CD8-positive, alpha-beta memory T cell (primary cell): ENCODE measurements at regions not wholly inside any gene's neighbourhood (a gene's known extent, or its start where the extent isn't known, plus 50 kb on each side); places are given as distances from the start of the nearest gene placed in this dataset.

Experiments
- CTCF ChIA-PET: fragments of 350-600 bp; sonication (Branson Sonifier 250); formaldehyde crosslinking; loops from one replicate; lab custom pipeline; 2021; ENCODE audit warnings: antibody characterized with exemption; lab: Charles Lee
- POLR2A ChIA-PET: fragments of 350-600 bp; sonication (Branson Sonifier 250); formaldehyde crosslinking; loops from one replicate; lab custom pipeline; 2021; ENCODE audit warnings: antibody characterized with exemption; lab: Charles Lee
- DNase-seq, 5 donors: peaks; one replicate each; pipeline versions ENCODE4 v3.0.0 to v3.0.0-alpha.2; 2020 to 2022; ENCODE audit warnings: mixed read lengths in 1 of 5
- H3K27ac ChIP-seq: one replicate; pipeline ENCODE4 v1.7.0; 2013; ENCODE audit warnings: low read depth, mild to moderate bottlenecking, low read length, moderate library complexity
- H3K27me3 ChIP-seq: 2 replicates; pipeline ENCODE4 v1.7.0; 2013; ENCODE audit warnings: low read length, mild to moderate bottlenecking; ENCODE audit not compliant: insufficient read depth, poor library complexity, severe bottlenecking
- H3K36me3 ChIP-seq: 2 replicates; pipeline ENCODE4 v1.7.0; 2013; ENCODE audit warnings: mild to moderate bottlenecking, low read length, moderate library complexity; ENCODE audit not compliant: insufficient read depth
- H3K4me1 ChIP-seq: 2 replicates; pipeline ENCODE4 v1.7.0; 2013; ENCODE audit warnings: mild to moderate bottlenecking, low read length, moderate library complexity; ENCODE audit not compliant: insufficient read depth
- H3K4me3 ChIP-seq: 2 replicates; pipeline ENCODE4 v1.7.0; 2013; ENCODE audit warnings: mild to moderate bottlenecking, low read length
- H3K9me3 ChIP-seq: 2 replicates; pipeline ENCODE4 v1.7.0; 2013; ENCODE audit warnings: mild to moderate bottlenecking, low read length
- H3K27ac Mint-ChIP-seq, 8 donors: one replicate each; pipeline ENCODE4 v1.8.0; 2020 to 2021; ENCODE audit warnings: mixed read lengths in 8 of 8, mild to moderate bottlenecking in 6 of 8, inconsistent platforms in 3 of 8, moderate library complexity in 3 of 8
- H3K27me3 Mint-ChIP-seq, 2 donors: one replicate each; pipeline ENCODE4 v1.8.0; 2020 to 2021; ENCODE audit warnings: mixed read lengths in 2 of 2, mild to moderate bottlenecking in 1 of 2, moderate library complexity in 1 of 2
- H3K36me3 Mint-ChIP-seq, 3 donors: one replicate each; pipeline ENCODE4 v1.8.0; 2020 to 2021; ENCODE audit warnings: mixed read lengths in 3 of 3, inconsistent platforms in 1 of 3, mild to moderate bottlenecking in 1 of 3
- H3K4me1 Mint-ChIP-seq, 3 donors: one replicate each; pipeline ENCODE4 v1.8.0; 2020 to 2021; ENCODE audit warnings: mixed read lengths in 3 of 3, inconsistent platforms in 1 of 3, mild to moderate bottlenecking in 1 of 3
- H3K4me3 Mint-ChIP-seq, 7 donors: one replicate each; pipeline ENCODE4 v1.8.0; 2020 to 2021; ENCODE audit warnings: mixed read lengths in 7 of 7, mild to moderate bottlenecking in 6 of 7, moderate library complexity in 4 of 7, inconsistent platforms in 2 of 7
- H3K9me3 Mint-ChIP-seq, 5 donors: one replicate each; pipeline ENCODE4 v1.8.0; 2020 to 2022; ENCODE audit warnings: mixed read lengths in 5 of 5, mild to moderate bottlenecking in 3 of 5, moderate library complexity in 2 of 5, inconsistent platforms in 1 of 5

DNA sequence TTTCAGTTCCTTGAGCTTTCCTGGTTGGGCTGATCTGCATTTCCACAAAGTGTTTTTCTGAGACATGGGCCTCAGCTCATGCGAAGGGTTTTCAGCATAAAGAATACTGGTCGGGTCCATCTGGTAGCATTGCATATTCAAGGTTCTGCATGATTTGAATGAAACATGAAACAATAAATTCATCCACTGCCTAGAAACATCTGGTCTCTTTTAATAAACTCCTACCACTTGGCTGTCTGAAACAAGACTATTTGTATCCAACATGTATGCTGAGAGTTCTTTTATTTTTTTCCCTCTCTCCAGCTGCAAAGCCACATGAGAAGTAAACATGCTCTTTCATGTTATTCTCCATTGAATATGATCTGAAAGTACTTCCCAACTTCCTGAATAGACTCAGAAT is 314.9 kb upstream of the SOX11 start:
- Histone ChIP-seq H3K4me3 (no peak overlapping the region), H3K4me1 (no peaks in the 10 kb centered on the region), H3K36me3 (no peaks in the 10 kb centered on the region), H3K27ac (no peak overlapping the region), H3K27me3 (no peaks in the 10 kb centered on the region), H3K9me3 (no peaks in the 10 kb centered on the region)
- Mint-ChIP-seq H3K36me3 (no peaks in the 10 kb centered on the region), H3K4me3 (no peak overlapping the region), H3K9me3 (peaks cover 0 to 14% (median 10%) of the 10 kb centered on the region in 5 donors), H3K4me1 (no peaks in the 10 kb centered on the region), H3K27me3 (no peaks in the 10 kb centered on the region), H3K27ac (no peak overlapping the region)
- ChIA-PET CTCF (no interaction called here), POLR2A (no interaction called here)
- DNase-seq, result no peak

DNA sequence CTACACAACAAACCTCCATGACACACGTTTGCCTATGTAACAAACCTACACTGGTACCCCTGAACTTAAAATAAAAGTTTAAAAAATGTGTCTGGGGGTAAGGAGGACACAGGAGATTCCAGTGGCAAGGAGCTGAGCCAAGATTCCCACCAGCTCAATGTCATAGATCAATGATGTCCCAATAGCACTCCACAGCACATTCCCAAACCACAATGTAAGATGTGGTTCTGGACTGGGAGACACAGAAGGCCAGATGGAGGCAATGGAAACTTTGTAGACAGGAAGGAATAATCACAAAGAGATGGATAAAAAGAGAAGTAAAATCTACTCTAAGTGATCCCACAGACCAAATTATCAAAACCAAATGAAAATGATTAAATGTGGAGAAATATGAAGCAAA is 312.4 kb upstream of the SOX11 start:
- no peaks in the 10 kb centered on the region for H3K27me3 ChIP-seq
- H3K36me3 ChIP-seq, result no peaks in the 10 kb centered on the region
- no peaks in the 10 kb centered on the region for H3K4me1 ChIP-seq
- Mint-ChIP-seq H3K4me1 (no peaks in the 10 kb centered on the region), H3K27me3 (no peaks in the 10 kb centered on the region), H3K4me3 (no peak overlapping the region), H3K36me3 (no peaks in the 10 kb centered on the region), H3K27ac (no peak overlapping the region), H3K9me3 (peaks cover 0 to 13% (median 8%) of the 10 kb centered on the region in 5 donors)
- DNase-seq, result no peak
- no peaks in the 10 kb centered on the region for H3K9me3 ChIP-seq
- CTCF ChIA-PET, result no interaction called here
- no peak overlapping the region for H3K4me3 ChIP-seq
- POLR2A ChIA-PET, result no interaction called here
- H3K27ac ChIP-seq, result no peak overlapping the region

DNA sequence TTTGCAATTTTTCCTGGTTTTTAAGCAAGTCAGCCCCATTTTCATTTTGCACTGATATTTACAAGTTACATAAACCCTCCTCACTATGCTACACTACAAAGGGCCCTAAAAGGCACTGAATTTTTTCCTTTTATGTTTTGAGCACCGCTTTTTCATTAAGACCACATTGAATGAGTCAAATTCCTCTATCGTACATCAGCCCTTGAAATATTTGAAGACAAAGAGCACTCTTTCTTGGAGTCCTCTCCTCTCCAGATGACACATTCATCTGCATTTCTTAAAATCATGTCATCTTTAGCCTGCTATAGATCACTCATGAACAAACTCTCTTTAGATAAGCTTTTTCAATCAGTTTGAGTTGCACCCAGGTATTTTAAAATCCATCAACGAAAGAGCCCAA is 306.6 kb upstream of the SOX11 start:
- Mint-ChIP-seq H3K4me3 (no peak overlapping the region), H3K9me3 (peaks cover 0 to 12% (median 4%) of the 10 kb centered on the region in 5 donors), H3K27ac (no peak overlapping the region), H3K4me1 (no peaks in the 10 kb centered on the region), H3K27me3 (no peaks in the 10 kb centered on the region), H3K36me3 (no peaks in the 10 kb centered on the region)
- H3K27me3 ChIP-seq, result no peaks in the 10 kb centered on the region
- no peaks in the 10 kb centered on the region for H3K36me3 ChIP-seq
- CTCF ChIA-PET, result no interaction called here
- POLR2A ChIA-PET, result no interaction called here
- H3K4me1 ChIP-seq, result no peaks in the 10 kb centered on the region
- no peak for DNase-seq
- no peak overlapping the region for H3K4me3 ChIP-seq
- H3K9me3 ChIP-seq, result no peaks in the 10 kb centered on the region
- no peak overlapping the region for H3K27ac ChIP-seq

DNA sequence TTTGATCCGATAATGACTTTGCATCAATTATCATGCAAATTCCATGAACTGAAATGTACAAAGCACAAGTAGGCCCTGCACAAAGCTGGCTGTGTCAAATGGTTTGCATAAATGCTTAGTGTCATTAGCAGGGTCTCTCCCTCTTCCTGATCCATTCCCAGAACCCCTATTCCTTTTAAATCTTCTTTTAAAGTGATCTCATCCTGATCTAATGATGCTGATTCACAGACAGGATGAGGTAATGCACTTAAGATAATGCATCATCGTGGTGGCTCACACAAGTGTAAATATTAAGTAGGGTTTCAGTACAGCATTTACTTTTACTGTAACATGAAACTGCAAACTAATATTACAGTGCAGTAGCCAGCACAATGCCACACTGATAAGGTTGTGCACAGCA is 304.8 kb upstream of the SOX11 start:
- POLR2A ChIA-PET, result no interaction called here
- Mint-ChIP-seq H3K4me3 (no peak overlapping the region), H3K36me3 (no peaks in the 10 kb centered on the region), H3K27me3 (no peaks in the 10 kb centered on the region), H3K4me1 (no peaks in the 10 kb centered on the region), H3K27ac (no peak overlapping the region), H3K9me3 (peaks cover 0 to 12% (median 2%) of the 10 kb centered on the region in 5 donors)
- Histone ChIP-seq H3K4me3 (no peak overlapping the region), H3K4me1 (no peaks in the 10 kb centered on the region), H3K27ac (no peak overlapping the region), H3K27me3 (no peaks in the 10 kb centered on the region), H3K36me3 (no peaks in the 10 kb centered on the region), H3K9me3 (no peaks in the 10 kb centered on the region)
- no peak for DNase-seq
- CTCF ChIA-PET, result no interaction called here

DNA sequence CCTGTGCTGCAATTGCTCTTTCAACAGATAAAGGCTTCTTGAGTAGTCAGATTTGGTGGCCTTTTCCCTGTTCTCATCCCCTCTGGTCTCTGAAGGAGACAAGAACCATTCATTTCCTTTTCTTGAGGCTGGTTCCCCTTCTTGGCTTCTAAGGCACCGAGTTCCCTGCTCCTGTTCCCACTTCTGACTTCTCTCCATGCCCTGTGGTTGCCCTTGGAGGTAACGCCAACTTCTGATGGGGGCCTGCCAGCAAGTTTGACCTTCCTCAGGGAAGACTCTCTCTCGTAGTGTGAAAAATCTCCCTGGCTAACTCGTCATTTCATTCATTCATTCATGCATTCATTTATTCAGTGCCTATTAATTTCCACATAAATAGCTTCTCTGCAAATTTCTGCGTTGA is 302.4 kb upstream of the SOX11 start:
- Mint-ChIP-seq H3K4me3 (no peak overlapping the region), H3K36me3 (no peaks in the 10 kb centered on the region), H3K9me3 (peaks cover under 1 to 12% (median 3%) of the 10 kb centered on the region in 5 donors), H3K27me3 (no peaks in the 10 kb centered on the region), H3K4me1 (no peaks in the 10 kb centered on the region), H3K27ac (no peak overlapping the region)
- CTCF ChIA-PET, result no interaction called here
- Histone ChIP-seq H3K27me3 (no peaks in the 10 kb centered on the region), H3K36me3 (no peaks in the 10 kb centered on the region), H3K4me3 (no peak overlapping the region), H3K4me1 (no peaks in the 10 kb centered on the region), H3K27ac (no peak overlapping the region), H3K9me3 (no peaks in the 10 kb centered on the region)
- POLR2A ChIA-PET, result no interaction called here
- DNase-seq, result no peak

DNA sequence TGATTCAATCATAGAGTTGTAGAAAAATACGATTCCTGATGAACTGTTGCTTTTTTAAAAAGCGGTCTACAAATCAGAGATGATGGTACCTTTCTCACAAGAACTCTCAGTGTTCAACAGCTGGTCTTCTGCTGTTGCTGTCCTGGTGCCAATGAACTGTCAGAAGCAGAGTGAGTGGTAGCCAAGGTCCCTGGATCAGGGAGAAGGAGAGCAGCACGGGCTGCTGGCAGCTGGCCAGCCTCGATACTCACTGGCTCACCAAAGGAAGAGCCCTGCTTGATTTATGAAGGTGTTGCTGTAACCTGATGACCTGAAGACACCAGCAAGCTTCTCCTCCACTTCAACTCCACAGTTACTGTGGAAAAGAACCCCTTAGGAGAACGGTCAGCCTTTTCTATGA is 300.8 kb upstream of the SOX11 start:
- no peak for DNase-seq
- no peak overlapping the region for H3K4me3 Mint-ChIP-seq
- CTCF ChIA-PET, result no interaction called here

DNA sequence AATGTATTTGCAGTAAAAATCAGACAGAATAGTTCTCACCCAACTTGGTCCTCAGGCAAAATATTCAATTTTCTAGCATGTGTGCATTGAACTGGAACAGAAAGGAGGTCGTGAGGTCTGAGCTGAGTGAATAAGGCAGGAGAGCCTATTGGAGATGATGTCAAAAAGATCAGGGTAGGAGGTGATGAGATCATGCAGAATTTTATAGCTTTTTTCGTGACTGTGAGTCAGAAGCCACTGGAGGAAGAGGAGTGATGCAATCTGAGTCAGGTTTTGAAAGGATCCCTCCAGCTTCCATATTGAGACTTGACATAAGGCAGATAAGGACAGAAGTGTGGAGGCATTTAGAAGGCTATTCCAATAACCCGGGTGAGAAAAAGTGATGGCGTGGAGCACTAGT is 299.5 kb upstream of the SOX11 start:
- Mint-ChIP-seq H3K27ac (no peak overlapping the region), H3K27me3 (no peaks in the 10 kb centered on the region), H3K4me1 (no peaks in the 10 kb centered on the region), H3K9me3 (peaks cover 2 to 9% (median 5%) of the 10 kb centered on the region in 5 donors), H3K36me3 (no peaks in the 10 kb centered on the region), H3K4me3 (no peak overlapping the region)
- DNase-seq, result no peak
- Histone ChIP-seq H3K27ac (no peak overlapping the region), H3K9me3 (no peaks in the 10 kb centered on the region), H3K27me3 (no peaks in the 10 kb centered on the region), H3K36me3 (no peaks in the 10 kb centered on the region), H3K4me1 (no peaks in the 10 kb centered on the region), H3K4me3 (no peak overlapping the region)
- ChIA-PET CTCF (no interaction called here), POLR2A (no interaction called here)

More for the DNA sequence above, 300.8 kb upstream of the SOX11 start:
- H3K36me3 ChIP-seq, result no peaks in the 10 kb centered on the region
- POLR2A ChIA-PET, result no interaction called here
- no peaks in the 10 kb centered on the region for H3K9me3 ChIP-seq
- no peak overlapping the region for H3K4me3 ChIP-seq
- no peaks in the 10 kb centered on the region for H3K4me1 ChIP-seq
- Mint-ChIP-seq H3K27ac (no peak overlapping the region), H3K27me3 (no peaks in the 10 kb centered on the region), H3K9me3 (peaks cover 2 to 9% (median 5%) of the 10 kb centered on the region in 5 donors), H3K4me1 (no peaks in the 10 kb centered on the region), H3K36me3 (no peaks in the 10 kb centered on the region)
- H3K27me3 ChIP-seq, result no peaks in the 10 kb centered on the region
- no peak overlapping the region for H3K27ac ChIP-seq

DNA sequence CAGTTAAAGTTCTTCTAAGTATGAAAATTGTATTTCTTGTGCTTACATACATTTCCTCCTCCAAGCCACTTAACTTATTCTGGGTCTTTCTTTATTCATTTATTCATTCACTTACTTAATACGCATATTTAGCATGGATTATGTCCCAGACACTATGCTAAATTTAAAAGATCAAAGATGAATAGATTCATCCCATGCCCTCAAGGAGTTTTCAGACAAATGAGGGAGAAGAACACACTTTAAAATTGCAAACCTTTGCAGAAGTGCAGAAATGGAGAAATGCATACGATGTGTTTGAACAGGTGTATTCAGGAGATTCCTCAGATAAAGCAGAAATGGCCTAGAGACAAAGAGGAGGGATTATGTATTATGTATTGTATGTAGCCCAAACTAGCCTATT is 298.7 kb upstream of the SOX11 start:
- Mint-ChIP-seq H3K4me1 (no peaks in the 10 kb centered on the region), H3K9me3 (peaks cover 0 to 11% (median 5%) of the 10 kb centered on the region in 5 donors), H3K27me3 (no peaks in the 10 kb centered on the region), H3K27ac (no peak overlapping the region), H3K36me3 (no peaks in the 10 kb centered on the region), H3K4me3 (no peak overlapping the region)
- Histone ChIP-seq H3K27me3 (no peaks in the 10 kb centered on the region), H3K9me3 (no peaks in the 10 kb centered on the region), H3K27ac (no peak overlapping the region), H3K36me3 (no peaks in the 10 kb centered on the region), H3K4me3 (no peak overlapping the region), H3K4me1 (no peaks in the 10 kb centered on the region)
- ChIA-PET POLR2A (no interaction called here), CTCF (no interaction called here)
- no peak for DNase-seq

DNA sequence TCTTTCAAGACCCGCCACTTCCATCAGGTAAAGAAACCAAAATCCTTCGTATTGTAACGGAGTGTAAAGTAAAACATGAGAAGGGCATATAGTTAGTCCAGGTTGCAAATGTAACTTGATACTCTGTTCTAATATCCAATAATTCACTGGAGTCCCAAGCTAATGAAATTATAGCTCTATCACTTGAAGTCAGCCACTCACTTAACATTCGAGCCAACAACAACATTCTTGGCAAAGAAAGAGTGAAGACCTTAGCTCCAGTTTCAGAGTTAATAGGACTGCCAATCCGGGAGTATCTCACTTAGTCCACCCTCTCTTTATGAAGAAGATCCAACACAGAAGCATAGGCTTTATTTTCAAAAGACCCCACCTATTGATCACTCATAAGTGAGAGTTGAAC is 298.0 kb upstream of the SOX11 start:
- H3K36me3 Mint-ChIP-seq, result no peaks in the 10 kb centered on the region
- Histone ChIP-seq H3K9me3 (no peaks in the 10 kb centered on the region), H3K36me3 (no peaks in the 10 kb centered on the region), H3K27ac (no peak overlapping the region), H3K4me3 (no peak overlapping the region), H3K27me3 (no peaks in the 10 kb centered on the region), H3K4me1 (no peaks in the 10 kb centered on the region)
- H3K9me3 Mint-ChIP-seq, result peaks cover 0 to 11% (median 5%) of the 10 kb centered on the region in 5 donors
- H3K27ac Mint-ChIP-seq, result no peak overlapping the region
- H3K4me1 Mint-ChIP-seq, result no peaks in the 10 kb centered on the region
- ChIA-PET CTCF (no interaction called here), POLR2A (no interaction called here)
- no peaks in the 10 kb centered on the region for H3K27me3 Mint-ChIP-seq
- no peak for DNase-seq
- no peak overlapping the region for H3K4me3 Mint-ChIP-seq
